ENCODE measurements at regions not wholly inside any gene's neighbourhood (a gene's known extent, or its start where the extent isn't known, plus 50 kb on each side); places are given as distances from the start of the nearest gene placed in this dataset.

DNA sequence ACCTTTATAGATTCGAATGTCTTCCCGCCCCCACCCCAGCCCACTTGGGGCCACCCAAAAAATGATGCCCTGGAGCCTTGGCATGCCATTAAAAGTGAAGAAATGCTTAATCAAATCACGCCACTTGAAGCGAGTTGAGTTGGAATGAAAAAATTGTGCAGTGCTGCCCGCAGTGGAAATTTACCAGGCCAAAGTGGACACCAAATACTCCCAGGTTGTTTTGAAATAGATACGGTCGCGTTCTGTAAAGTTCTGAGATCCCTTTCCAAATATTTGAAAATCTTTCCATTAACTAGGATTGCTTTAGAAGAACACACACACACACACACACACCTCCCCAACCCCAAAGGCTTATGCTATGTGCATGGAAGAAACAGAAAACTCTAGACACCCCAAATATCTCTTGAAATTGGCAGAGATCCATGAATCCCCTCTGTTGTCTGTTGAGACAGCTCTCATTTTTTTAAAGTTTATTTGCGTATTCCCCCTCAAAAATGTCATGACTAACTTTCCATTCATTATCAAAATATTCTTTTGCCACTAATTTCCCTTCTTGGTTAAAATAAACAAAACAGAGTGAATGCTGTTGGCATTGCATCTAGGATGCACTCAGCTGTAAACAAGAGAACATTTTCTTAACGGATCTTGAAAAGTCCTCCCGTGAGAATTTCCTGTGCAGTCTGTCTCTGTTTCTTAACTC lies 142.3 kb upstream of the KCNE2 start:
- H3K4me3 ChIP-seq: no peak overlapping the region
- TF ChIP-seq, protein P1, sequence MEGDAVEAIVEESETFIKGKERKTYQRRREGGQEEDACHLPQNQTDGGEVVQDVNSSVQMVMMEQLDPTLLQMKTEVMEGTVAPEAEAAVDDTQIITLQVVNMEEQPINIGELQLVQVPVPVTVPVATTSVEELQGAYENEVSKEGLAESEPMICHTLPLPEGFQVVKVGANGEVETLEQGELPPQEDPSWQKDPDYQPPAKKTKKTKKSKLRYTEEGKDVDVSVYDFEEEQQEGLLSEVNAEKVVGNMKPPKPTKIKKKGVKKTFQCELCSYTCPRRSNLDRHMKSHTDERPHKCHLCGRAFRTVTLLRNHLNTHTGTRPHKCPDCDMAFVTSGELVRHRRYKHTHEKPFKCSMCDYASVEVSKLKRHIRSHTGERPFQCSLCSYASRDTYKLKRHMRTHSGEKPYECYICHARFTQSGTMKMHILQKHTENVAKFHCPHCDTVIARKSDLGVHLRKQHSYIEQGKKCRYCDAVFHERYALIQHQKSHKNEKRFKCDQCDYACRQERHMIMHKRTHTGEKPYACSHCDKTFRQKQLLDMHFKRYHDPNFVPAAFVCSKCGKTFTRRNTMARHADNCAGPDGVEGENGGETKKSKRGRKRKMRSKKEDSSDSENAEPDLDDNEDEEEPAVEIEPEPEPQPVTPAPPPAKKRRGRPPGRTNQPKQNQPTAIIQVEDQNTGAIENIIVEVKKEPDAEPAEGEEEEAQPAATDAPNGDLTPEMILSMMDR (IDR thresholded peaks at IDR 0.05): no peak
- peak overlapping the region in 1 of 2 donors; percentile 38 for H3K27ac ChIP-seq
- intact Hi-C loops (cut with DNase I; ENCODE audit: low total_unique reads): no loop called here
- no peaks in the 10 kb centered on the region for H3K36me3 ChIP-seq
- peaks cover 0 to 39% (median 4%) of the 10 kb centered on the region in 4 donors for H3K4me1 ChIP-seq
- H3K27me3 ChIP-seq: no peaks in the 10 kb centered on the region
- no peak for DNase-seq
- H3K9me3 ChIP-seq: no peaks in the 10 kb centered on the region

DNA sequence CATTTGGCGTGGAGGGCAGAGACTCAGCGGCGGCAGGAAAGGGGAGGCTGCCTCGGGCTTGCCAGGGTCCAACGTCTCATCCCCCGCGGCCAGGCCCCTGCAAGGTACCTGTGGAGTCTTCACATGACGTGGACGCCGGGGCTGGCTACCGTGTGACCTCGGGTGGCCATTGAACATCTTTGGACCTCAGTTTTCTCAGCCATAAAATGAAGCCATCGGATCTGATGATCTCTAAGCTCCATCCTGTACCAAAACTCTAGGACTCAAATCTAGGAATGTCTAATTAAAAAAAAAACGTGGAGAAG lies 141.8 kb upstream of the KCNE2 start:
- Histone ChIP-seq H3K4me1 (peaks cover 0 to 39% (median 2%) of the 10 kb centered on the region in 4 donors), H3K9me3 (no peaks in the 10 kb centered on the region), H3K36me3 (no peaks in the 10 kb centered on the region), H3K27ac (peak overlapping the region in 1 of 2 donors; percentile 38), H3K4me3 (no peak overlapping the region), H3K27me3 (no peaks in the 10 kb centered on the region)
- DNase-seq: no peak
- intact Hi-C loops (cut with DNase I; ENCODE audit: low total_unique reads): no loop called here
- TF ChIP-seq, protein P1 (IDR thresholded peaks at IDR 0.05): no peak

DNA sequence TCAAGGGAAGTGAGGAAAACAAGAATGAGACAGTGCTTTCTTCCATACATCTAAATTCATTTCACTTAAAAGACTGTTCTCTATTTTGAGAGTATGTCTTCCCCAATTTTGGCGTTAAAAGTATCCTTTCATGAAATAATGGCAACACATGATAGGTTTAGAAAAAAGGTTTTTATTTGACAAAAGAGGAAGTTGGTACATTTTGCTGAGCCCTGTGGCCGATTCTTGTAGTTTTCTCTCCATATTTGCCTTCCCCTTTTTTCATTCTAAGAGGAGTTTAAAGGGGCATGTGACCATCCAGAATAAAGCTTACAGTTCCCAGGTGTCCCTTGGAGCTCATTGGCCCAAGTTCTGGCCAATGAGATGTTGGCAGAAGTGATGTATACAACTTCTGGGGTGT lies 140.4 kb upstream of the KCNE2 start:
- Histone ChIP-seq H3K9me3 (no peaks in the 10 kb centered on the region), H3K27ac (no peak overlapping the region), H3K4me3 (no peak overlapping the region), H3K4me1 (peaks cover 0 to 43% (median 12%) of the 10 kb centered on the region in 4 donors), H3K36me3 (no peaks in the 10 kb centered on the region), H3K27me3 (no peaks in the 10 kb centered on the region)
- no peak for DNase-seq
- intact Hi-C loops (cut with DNase I; ENCODE audit: low total_unique reads): no loop called here
- TF ChIP-seq, protein P1 (IDR thresholded peaks at IDR 0.05): no peak

DNA sequence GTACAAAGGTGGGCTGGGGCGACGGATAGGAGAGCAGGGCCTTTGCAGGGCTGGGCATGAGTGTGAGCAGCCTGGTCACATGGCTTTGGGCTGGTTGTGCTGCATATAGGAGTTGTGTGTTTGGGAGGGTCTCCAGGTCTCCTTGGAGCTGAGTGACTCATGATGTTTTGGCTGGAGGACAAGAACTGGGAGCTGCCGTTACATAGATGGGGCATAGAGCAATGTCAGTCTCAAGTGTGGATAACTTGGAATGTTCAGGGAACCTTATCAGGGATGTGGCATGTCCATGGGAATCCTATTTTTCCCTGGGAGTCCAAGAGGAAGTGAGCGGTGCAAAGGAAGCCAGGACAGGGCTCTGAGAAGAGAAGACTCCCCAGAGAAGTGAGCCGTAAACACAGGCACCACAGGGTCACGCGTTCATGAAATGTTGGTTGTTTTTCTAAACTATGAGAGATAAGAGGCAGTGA lies 136.4 kb upstream of the KCNE2 start:
- no peak for DNase-seq
- Histone ChIP-seq H3K4me1 (peaks cover 0 to 23% (median 12%) of the 10 kb centered on the region in 4 donors), H3K27me3 (no peaks in the 10 kb centered on the region), H3K36me3 (no peaks in the 10 kb centered on the region), H3K9me3 (no peaks in the 10 kb centered on the region), H3K4me3 (no peak overlapping the region), H3K27ac (peak overlapping the region in 1 of 2 donors; percentile 41)
- TF ChIP-seq, protein P1 (IDR thresholded peaks at IDR 0.05): no peak
- intact Hi-C loops (cut with DNase I; ENCODE audit: low total_unique reads): no loop called here

DNA sequence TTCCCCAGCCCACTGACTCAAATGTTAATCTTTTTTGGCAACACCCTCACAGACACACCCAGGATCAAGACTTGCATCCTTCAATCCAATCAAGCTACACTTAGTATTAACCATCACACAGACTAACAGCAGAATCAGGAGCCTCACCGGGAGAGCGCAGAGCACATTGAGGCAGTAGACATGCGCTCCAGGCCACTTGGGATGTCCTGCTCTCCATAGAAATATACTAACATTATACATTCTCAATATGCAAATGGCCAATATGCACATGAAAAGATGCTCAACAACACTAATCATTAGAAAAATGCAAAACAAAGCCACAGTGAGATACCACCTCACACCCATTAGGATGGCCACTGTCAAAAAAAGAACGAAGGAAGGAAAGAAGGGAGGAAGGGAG lies 135.0 kb upstream of the KCNE2 start:
- Histone ChIP-seq H3K4me1 (peaks cover 0 to 23% (median 12%) of the 10 kb centered on the region in 4 donors), H3K9me3 (no peaks in the 10 kb centered on the region), H3K4me3 (no peak overlapping the region), H3K27me3 (no peaks in the 10 kb centered on the region), H3K27ac (no peak overlapping the region), H3K36me3 (no peaks in the 10 kb centered on the region)
- TF ChIP-seq, protein P1 (IDR thresholded peaks at IDR 0.05): no peak
- no peak for DNase-seq
- intact Hi-C loops (cut with DNase I; ENCODE audit: low total_unique reads): no loop called here

All from tibial artery (tissue), 4 donors.